Activated CD8-positive, alpha-beta memory T cell treated with anti-CD3 and anti-CD28 coated beads for 48 hours (primary cell): ENCODE measurements at regions not wholly inside any gene's neighbourhood (a gene's known extent, or its start where the extent isn't known, plus 50 kb on each side); places are given as distances from the start of the nearest gene placed in this dataset.
"Not testable (repeated sequence)": the region's sequence is repeated elsewhere in the genome, so short reads cannot be mapped to it uniquely, and the experiment has no call there.

ENCODE experiments used
- DNase-seq, 3 experiments: peaks; one replicate each; pipeline ENCODE4 v3.0.0-alpha.2; 2020; ENCODE audit warnings: low read depth in 2 of 3, low spot score in 2 of 3

DNA sequence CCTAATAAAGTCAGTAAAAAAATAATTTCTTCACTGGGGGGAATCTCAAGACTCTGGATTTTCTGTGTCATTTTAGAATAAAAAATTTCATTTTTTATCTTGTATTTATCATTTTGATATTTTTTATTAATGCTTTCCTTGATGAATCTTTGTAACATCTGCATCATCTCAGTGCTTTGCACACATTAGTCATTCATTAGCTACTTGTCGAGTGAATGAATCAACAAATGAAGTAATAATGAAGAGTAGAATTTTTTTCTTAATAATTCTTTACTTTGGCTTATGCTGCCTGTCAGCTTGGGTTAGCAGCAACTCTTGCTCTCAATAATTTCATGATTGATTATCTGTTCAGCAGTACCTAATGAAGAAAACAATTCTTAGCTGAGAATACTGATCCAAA is 530.8 kb downstream of the GRXCR1 start:
- no peak for DNase-seq

DNA sequence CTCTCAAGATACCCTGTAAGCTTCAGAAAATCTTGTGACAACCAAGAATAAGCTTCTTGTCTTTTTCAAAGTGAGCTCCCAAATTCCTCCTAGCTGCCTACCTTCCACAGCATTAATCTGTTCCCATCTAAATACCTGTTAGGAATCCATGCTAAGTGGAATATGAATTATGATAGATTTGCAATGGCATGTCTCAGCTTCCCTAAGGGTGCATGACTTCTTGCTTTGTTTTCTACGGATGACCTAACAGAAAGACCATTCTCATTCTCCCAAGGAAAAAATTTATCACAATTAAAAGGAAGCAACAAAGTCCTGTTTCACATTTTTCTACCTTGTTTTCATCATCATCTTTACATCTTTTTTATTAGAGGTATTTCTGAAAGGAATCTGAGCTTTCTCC is 532.7 kb downstream of the GRXCR1 start:
- DNase-seq = no peak

DNA sequence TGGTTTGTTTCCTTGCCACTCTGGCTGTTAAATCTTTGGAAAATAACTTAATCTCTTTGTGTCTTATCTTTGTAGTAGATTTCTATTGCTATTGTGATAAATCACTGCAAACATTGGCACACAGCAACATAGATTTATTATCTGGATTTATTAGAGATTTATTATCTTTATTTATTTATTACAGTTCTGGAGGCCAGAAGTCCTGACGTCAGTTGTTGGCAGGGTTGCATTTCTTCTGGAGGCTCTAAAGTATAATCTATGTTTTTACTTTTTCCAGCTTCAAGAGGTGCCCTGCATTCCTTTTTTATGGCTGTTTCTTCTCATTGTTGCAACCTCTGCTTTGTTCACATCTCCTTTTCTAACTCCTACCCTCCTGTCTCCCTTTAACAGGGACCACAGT is 542.8 kb downstream of the GRXCR1 start:
- no peak for DNase-seq

DNA sequence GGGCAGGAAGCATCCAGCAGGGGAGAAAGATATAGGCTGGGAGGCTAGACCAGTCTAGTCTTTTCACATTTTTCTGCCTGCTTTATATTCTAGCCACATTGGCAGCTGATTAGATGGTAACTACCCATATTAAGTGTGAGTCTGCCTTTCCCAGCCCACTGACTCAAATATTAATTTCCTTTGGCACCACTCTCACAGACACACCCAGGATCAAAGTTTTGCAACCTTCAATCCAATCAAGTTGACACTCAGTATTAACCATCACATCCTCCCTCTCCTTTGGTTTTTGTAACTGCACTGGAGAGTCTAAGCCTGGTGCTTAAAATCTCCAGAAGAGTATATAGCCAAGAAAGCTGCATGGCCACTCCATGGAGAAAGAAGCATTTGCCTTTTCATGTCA is 560.4 kb downstream of the GRXCR1 start:
- DNase-seq = no peak

DNA sequence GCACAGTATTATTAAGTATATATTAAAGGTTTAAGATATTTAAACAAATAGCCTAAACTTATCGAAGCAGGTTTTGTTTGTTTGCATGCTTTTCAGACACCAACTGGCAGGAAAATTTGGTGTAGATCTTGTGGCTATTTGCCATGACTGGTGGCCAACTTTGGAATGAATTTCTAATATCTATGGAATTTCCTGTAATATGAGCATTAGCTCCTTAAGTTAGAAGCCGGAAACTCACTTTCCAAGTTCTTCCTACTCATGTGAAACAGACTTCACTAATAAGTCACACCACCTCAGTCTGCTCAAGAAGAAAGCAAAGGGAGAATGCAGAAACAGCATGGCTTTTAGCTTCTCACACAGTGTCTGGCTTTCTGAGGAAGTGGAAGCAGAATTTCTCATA is 563.9 kb downstream of the GRXCR1 start:
- no peak for DNase-seq

DNA sequence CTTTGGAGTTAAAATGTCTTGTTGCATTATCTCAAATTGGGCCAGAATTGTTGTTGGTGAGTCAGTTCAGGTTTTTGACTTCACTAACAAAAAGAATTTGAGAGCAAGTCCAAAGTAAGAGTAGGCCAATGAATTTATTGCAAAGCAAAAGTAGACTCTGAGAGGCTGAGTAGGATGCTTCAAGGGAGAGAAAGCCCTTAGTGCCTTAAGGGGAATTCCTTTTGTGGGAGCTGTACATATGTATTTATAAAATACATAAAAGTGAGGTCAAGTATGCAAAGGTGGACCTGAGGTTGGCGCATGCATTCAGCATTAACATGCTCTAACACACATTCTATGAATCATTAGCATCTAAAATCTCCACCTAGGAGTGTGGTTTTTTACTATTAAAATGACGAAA is 565.4 kb downstream of the GRXCR1 start:
- no peak for DNase-seq

DNA sequence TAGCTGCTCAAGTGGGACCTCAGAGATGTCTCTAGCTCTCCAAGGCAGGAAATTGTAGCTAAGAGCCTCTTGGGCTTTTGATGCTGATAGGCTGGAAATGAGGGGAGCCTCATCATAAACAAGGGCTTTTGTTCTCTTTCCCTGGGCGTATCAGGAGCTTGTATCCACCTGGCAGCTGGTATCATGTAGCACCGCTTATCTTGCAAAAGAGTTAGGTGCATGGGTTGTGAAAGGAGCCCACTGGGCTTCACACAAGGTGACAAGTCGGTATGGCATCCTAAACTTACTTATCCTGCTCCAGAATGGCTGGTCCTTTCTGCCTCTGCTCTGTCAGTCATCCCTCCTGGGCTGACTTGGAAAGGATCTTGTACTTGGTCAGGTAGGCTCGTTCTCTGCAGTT is 565.8 kb downstream of the GRXCR1 start:
- DNase-seq = no peak

DNA sequence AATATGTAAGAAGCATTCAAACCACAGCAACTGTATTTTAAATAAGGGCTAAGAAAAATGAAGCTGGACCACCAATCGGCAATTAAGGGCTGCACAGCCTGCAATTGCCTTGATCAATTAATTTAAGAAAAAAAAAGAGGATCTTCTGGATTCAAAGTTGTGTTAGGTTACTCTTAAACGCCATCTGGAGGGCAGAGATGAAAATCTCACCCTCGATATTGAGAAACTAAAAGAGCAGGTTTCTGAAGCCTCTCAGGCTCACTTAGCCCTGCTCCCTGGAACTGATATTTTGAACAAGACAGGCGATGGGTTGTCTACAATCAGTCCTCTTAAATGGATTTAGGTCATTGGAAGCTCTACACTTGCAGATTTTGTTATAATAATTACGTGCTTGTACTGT is 579.4 kb downstream of the GRXCR1 start:
- DNase-seq = no peak

DNA sequence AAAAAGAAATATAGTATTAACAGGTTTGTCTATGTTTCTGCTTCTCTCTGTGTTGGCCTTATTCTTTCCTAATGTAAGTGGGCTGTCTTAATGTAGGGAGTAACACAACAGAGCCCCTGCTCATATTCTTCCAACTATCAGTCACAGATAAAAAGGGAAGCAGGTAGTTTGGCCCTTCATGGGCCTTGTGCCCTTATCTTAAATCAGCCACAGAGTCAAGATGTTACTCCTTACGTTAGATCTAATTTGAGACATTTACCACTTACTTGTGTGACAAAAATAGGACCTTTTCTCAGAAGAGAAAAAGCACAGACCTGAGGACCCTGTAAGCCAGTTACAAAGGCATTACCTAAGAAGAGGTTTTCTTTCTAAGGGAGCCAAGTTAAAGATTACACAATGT is 589.0 kb downstream of the GRXCR1 start:
- DNase-seq = no peak

DNA sequence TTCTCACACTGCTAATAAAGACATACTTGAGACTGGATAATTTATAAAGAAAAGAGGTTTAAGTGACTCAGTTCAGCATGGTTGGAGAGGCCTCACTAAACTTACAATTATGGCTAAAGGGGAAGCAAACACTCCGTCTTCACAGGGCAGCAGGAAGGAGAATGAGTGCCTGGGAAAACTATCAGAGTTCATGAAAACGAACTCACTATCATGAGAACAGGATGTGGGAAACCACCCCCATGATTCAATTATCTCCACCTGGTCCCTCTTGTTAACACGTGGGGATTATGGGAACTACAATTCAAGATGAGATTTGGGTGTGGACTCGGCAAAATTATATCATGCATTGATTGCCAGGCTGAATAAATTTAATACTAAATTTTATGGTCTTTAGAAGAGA is 592.7 kb downstream of the GRXCR1 start:
- DNase-seq = no peak

DNA sequence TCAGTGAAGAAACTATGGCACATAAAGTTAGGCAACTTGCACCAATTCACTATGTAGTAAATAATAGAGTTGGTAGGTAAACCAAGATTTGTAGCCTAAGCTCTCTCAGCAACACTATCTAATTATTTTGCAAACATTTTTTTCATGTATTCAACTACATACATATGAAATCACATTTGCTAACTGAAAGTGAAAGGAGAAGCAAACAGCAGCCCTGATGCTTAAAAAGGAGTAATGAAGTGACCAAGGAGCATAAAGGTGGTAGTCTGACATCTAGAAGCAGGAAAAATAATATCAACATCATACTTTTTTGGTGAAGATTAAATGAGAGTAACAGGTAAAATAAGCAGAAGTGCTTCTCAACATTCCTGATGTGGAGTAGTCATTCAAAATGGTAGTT is 603.7 kb downstream of the GRXCR1 start:
- no peak for DNase-seq

DNA sequence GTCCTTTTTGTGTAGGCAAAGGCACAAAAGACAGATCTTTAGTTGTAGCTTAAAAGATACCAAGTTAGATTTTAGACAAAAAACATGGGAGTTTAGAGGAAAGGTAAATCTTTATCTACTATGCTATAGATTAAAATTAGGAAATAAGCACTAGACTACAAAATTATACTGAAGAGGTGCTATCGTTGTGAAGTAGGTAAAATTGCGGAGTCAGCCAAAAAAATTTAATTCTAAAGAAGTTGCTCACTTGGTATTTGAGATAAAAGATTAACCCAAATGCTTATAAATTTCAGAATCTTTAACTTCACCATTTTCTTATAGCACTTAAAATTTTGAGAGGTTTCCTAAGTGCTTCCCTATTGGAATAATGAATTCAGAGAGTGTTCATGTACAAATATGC is 604.1 kb downstream of the GRXCR1 start:
- no peak for DNase-seq

DNA sequence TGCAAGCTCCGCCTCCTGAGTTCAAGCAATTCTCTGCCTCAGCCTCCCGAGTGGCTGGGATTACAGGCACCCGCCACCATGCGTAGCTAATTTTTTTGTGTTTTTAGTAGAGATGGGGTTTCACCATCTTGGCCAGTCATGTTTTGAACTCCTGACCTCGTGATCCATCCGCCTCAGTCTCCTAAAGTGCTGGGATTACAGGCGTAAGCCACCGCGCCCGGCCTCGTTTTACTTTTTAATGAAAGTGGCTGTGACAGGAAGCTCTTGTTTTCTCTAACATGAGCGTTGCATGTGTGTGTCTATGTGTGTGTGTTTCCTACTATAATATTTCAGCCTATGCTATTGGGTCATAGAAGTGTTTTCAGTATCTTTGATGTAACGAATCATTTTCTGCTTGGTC is 613.3 kb downstream of the GRXCR1 start:
- not testable (repeated sequence) for DNase-seq

DNA sequence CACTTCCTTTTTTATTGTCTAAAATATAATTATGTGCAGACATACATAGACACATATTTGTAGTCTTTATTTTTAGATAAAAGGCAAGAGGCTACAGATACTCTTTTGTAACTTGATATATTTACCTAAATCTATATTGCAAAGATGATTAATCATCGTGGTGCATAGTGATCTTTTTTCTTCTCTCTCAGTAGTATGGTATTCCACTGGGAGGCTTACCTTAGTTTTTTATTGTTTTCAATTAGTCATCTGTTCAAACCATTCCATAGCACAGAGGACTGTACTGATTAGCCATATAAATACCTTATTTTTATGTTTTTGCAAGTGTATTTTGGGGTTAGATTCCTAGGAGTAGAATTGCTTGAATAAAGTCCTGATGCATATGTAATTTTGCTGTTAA is 619.7 kb downstream of the GRXCR1 start:
- DNase-seq = no peak

DNA sequence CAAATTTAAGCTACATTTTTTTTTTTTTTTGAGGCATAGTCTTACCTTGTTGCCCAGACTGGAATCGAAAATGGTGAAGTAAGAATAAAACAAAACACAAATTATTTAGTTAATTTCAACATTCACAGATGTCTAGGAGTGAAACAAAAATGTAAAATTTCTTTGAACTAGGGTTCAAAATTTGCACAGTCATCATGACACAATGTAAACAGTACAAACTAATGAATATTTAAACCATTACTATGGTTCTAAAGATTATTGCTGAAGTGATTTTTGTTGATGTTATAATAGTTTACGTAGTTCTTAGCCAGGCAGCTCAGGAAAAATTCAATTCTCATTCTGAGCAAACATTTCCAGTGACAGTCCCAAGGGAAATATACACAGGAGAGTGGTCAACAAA is 633.1 kb downstream of the GRXCR1 start:
- no peak for DNase-seq

DNA sequence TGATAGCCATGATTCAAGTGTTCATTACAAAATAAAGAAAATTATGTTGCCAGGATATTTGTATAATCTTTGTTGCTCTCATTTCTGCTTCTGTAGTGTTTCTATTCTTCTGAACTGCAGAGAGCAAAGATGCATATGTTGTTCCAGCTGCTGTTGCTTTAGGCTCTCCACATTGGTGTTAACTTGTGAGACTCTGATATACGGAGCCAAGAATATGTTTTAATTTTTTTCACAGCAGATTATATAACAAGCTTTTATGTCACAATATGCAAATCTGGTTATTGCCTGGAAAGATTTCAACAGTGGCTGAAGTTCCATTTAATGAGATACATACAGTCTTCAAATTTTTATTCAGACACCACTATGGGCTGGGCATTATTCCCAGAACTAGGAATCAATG is 655.0 kb downstream of the GRXCR1 start:
- no peak for DNase-seq

DNA sequence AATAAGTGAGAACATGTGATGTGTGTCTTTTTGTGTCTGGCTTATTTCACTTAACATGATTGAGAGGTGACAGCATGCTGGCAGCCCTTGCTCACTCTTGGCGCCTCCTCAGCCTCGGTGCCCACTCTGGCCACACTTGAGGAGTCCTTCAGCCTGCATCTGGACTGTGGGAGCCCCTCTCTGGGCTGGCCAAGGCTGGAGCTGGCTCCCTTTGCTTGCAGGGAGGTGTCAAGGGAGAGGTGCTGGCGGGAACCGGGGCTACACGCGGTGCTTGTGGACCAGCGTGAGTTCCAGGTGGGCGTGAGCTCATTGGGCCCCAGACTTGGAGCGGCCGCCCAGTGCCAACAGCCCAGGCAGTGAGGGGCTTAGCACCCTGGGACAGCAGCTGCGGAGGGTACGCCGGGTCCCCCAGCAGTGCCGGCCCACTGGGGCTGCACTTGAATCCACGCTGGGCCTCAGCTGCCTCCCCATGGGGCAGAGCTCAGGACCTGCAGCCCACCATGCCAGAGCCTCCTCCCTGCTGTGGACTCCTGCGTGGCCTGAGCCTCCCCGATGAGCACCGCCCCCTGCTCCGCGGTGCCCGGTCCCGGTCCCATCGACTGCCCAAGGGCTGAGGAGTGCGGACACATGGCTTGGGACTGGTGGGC is 658.6 kb downstream of the GRXCR1 start:
- DNase-seq = no peak

DNA sequence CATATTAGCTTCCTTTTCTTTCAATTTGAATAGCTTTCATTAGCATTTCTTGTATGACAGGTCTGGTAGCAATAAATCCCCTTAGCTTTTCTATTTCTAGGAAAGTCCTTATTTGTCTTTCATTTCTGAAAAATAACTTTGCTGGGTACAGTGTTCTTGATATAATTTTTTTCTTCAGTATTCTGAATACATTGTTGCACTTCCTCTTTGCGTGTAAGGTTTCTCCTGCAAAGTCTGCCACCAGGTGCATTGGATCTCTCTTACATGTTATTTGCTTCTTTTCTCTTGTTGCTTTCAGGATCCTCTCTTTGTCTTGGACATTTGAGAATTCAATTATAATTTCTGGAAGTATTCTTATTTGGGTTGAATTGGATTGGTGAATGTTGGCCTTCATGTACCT is 663.7 kb downstream of the GRXCR1 start:
- no peak for DNase-seq

DNA sequence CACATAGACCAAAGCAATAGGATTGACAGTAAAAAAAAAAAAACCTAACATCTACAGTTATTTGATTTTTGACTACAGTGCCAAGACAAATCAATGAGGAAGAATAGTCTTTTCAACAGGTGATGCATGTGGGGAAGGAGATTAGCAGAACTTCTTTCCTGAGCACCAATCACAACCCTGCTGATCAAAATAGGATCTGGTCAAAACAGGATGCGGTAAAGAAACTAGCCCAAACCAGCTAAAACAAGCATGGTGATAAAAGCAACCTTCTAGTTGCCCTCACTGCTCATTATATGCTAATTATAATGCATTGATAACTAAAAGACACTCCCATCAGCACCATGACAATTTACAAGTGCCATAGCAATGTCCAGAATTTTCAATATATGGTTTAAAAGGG is 667.5 kb downstream of the GRXCR1 start:
- DNase-seq = no peak

DNA sequence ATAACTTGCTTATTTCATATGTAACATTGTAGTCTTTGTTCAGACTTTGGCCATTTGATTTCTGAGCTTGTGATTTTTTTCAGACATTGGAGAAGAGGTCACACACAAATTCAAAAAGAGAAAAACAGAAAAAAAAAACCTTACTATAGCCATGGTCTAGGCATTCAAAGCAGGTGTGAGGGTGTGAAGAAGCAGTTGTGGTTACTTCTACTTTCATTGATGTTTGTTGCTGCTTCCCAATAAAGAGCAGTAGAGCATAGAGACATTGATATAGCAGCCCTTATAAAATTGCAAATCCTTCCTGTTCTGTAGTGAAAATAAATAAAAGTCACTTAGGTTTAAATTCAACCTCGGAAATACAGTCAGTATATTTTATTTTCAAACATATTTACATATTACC is 671.6 kb downstream of the GRXCR1 start:
- DNase-seq = no peak

DNA sequence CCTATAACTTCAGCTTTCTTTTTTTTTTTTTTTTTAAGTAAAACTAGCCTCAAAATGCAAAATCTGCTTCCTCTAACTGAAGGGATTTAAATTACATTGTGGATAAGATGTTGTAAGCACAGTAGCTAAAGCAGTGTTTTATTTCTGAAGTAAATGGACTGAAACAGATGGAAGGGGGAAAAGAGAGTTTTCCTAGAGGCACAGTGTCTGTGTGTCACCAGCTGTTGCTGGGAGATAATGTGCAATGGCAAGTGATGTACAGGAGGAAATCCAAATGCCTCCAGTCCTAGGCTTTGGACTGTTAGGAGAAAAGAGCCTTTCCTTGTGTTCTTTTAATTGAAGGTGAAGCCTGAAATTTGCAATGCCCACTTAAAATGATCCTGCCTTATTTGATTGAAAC is 672.1 kb downstream of the GRXCR1 start:
- no peak for DNase-seq

DNA sequence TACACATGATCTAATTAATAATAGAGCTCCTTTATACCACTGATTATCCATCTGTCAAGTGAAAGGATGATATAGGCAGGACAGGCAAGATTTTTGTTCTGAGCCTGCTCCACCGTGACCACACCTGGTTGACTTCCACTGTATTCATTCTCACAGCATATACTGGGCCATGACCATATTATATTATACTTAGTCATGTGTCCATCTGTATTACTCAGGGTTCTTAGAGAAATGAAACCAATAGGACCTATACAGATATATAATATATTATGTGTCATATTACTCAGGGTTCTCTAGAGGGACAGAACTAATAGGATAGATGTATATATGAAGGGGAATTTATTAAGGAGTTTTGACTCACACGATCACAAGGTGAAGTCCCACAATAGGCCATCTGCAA is 675.1 kb downstream of the GRXCR1 start:
- no peak for DNase-seq

DNA sequence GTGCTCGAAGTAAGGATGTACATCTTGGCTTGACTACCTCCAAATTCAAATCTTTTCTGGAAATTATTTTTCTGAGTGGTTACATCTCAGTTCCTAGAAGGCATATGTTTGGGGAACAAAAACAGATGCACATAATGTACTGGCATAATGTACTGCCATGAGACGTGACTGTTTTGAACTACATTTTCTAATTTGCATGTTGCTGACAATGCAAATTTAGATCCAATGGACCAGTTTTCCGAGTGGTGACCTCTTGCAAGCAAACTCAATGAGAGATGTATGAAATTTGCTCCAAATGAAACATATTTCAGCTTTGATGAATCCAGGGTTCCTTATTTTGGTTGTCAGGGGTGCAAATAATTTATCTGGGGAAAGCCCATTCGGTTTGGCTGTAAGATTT is 694.3 kb downstream of the GRXCR1 start:
- DNase-seq = no peak

DNA sequence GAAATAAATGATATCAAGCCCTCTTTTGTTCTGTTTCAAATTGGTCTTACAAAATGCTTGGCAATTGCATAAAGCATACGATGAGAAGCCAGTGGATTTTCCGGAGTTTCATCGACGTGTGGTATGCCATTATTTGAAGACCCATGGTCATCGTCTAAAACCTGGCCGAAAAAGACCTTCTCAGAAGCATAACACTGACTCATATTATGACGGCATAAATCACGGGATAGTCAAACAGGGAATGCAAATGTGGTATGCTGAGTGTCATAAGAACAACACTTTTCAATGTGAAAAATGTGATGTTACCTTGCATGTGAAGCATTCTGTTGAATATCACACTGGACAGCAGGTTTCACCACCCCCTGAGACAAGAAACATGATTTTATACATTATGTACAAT is 695.2 kb downstream of the GRXCR1 start:
- DNase-seq = no peak
